Upper lobe of right lung (tissue), 1 donor: ENCODE measurements at regions not wholly inside any gene's neighbourhood (a gene's known extent, or its start where the extent isn't known, plus 50 kb on each side); places are given as distances from the start of the nearest gene placed in this dataset.

ENCODE experiments used
- ATAC-seq: fragments of 200-7000 bp; cut with Tn5 transposase; one replicate; pipeline ENCODE4 v1.9.1; 2020; ENCODE audit warnings: mild to moderate bottlenecking, moderate library complexity
- DNase-seq: peaks from one replicate; pipeline ENCODE4 v3.0.0-alpha.2; 2020
- H3K27ac ChIP-seq: fragments of 200-600 bp; one replicate; pipeline ENCODE4 v1.8.0; 2022
- H3K27me3 ChIP-seq: fragments of 200-600 bp; one replicate; pipeline ENCODE4 v1.8.0; 2022; ENCODE audit warnings: mild to moderate bottlenecking
- H3K36me3 ChIP-seq: fragments of 200-600 bp; one replicate; pipeline ENCODE4 v1.8.0; 2022
- H3K4me1 ChIP-seq: fragments of 200-600 bp; one replicate; pipeline ENCODE4 v1.8.0; 2022
- H3K4me3 ChIP-seq: fragments of 200-600 bp; one replicate; pipeline ENCODE4 v1.8.0; 2022; ENCODE audit warnings: mild to moderate bottlenecking
- H3K9me3 ChIP-seq: fragments of 200-600 bp; one replicate; pipeline ENCODE4 v1.8.0; 2022
- CTCF ChIP-seq: fragments of 200-600 bp; IDR thresholded peaks from one replicate; pipeline ENCODE4 v1.8.0; 2022; ENCODE audit warnings: antibody characterized with exemption
- intact Hi-C: fragments of 100-400 bp; cut with DNase I; formaldehyde crosslinking; loops from one replicate; pipeline ENCODE4 v1.11.0; 2022
- donor health status: DM: no; HTN: yes; CAD: no; lungs with severe emphysema.

DNA sequence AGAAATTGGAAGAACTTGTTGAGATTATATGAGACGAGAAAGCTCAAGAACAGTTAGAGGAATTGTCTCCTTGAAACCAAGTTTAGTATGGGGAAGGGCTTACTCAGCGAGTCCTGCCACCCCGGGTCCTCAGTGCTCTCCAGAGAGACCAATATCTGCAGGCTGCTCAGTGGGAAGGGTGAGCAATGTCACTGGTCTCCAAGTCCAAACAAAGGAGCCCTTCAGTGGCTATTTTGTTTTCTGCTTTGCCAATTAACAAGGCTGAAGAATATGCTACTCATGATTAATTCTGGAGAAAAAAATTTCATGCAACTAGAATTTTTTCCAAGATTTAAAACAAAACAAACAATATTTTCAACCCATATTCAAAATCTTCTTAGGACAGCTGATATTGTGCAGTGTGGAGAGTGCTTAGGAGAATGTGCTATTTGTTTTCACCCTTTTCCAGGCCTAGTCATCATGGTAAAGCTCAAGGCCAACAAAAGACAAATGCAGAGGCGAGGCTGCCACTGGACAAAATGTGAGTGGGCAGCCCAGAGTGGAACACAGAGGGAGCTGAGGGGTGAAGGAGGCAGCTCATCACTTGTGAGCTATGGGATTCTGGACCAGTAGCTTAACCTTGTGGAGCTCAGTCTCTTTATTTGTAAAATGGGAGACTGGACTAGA lies 83.8 kb upstream of the TMEM17 start:
- intact Hi-C loops = no loop called here

DNA sequence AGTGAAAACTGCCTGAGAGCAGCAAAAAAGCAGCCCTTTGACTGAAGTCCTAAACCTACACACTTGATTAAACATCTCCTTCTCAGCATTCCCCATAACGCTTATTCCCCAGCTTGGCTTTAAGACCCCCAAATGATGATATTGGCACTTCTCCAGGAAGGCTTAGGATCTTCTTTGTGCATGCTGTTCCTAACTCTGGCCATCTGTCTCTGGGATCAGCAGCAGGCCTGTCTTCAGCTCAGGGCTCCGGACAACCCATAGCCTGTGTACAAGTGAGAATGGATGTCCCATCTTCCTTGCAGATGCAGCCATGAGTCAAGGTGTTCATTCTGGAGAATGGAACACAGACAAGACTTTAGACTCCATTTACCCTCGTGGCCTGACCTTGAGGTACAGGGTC lies 81.6 kb upstream of the TMEM17 start:
- intact Hi-C loops = no loop called here
- ATAC-seq (no peak), DNase-seq (no peak)
- Histone ChIP-seq H3K36me3 (no peaks in the 10 kb centered on the region), H3K27me3 (no peaks in the 10 kb centered on the region), H3K9me3 (no peaks in the 10 kb centered on the region), H3K4me3 (no peak overlapping the region), H3K4me1 (no peaks in the 10 kb centered on the region), H3K27ac (no peak overlapping the region)
- no peak for TF ChIP-seq CTCF

More for the DNA sequence above, 83.8 kb upstream of the TMEM17 start:
- H3K4me1 ChIP-seq = no peaks in the 10 kb centered on the region
- DNase-seq (no peak), ATAC-seq (no peak)
- H3K36me3 ChIP-seq = no peaks in the 10 kb centered on the region
- no peaks in the 10 kb centered on the region for H3K27me3 ChIP-seq
- no peaks in the 10 kb centered on the region for H3K9me3 ChIP-seq
- no peak overlapping the region for H3K4me3 ChIP-seq
- TF ChIP-seq CTCF = no peak
- H3K27ac ChIP-seq = no peak overlapping the region

- Histone ChIP-seq H3K27ac (no peak overlapping the region), H3K36me3 (no peaks in the 10 kb centered on the region), H3K27me3 (no peaks in the 10 kb centered on the region), H3K4me1 (no peaks in the 10 kb centered on the region), H3K9me3 (no peaks in the 10 kb centered on the region), H3K4me3 (no peak overlapping the region)
- DNase-seq (no peak), ATAC-seq (no peak)
- intact Hi-C loops = no loop called here
- no peak for TF ChIP-seq CTCF
These were observed 81.0 kb upstream of the TMEM17 start for GRCh38 chr2:62586981-62587380.

DNA sequence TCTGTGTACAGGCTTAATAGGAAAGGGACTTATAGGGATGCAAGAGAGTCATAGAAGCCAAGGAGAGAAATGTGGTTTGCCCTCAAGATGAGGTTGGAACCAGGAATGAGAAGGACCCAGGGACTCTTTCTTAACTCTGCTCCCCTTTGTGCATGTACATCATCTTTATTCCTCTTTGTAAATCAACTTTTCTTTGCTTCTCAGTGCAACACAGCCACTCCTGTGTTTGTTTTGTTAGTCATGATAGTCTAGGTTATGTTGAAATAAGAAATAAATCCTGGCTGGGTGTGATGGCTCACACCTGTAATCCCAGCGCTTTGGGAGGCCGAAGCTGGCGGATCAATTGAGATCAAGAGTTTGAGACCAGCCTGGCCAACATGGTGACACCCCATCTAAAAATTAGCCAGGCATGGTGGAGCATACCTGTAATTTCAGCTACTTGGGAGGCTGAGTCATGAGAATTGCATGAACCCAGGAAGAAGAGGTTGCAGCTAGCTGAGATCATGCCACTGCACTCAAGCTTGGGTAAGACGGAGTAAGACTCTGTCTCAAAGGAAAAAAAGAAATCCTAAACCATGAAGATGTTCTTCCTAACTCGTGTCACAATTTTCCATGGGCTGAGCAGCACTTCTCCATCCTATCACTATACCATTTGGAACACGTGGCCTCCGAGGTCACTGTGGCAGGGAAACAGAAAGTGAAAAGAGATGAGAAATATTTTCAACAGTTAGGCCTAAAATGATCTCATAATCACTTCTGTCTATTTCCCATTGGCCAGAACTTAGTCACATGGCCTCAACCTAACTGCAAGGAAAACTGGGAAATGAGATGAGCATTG lies 73.0 kb upstream of the TMEM17 start:
- H3K27ac ChIP-seq = no peak overlapping the region
- intact Hi-C loops = no loop called here
- H3K27me3 ChIP-seq = no peaks in the 10 kb centered on the region
- no peaks in the 10 kb centered on the region for H3K9me3 ChIP-seq
- DNase-seq (no peak), ATAC-seq (no peak)
- no peaks in the 10 kb centered on the region for H3K4me1 ChIP-seq
- H3K4me3 ChIP-seq = no peak overlapping the region
- TF ChIP-seq CTCF = no peak
- H3K36me3 ChIP-seq = no peaks in the 10 kb centered on the region

DNA sequence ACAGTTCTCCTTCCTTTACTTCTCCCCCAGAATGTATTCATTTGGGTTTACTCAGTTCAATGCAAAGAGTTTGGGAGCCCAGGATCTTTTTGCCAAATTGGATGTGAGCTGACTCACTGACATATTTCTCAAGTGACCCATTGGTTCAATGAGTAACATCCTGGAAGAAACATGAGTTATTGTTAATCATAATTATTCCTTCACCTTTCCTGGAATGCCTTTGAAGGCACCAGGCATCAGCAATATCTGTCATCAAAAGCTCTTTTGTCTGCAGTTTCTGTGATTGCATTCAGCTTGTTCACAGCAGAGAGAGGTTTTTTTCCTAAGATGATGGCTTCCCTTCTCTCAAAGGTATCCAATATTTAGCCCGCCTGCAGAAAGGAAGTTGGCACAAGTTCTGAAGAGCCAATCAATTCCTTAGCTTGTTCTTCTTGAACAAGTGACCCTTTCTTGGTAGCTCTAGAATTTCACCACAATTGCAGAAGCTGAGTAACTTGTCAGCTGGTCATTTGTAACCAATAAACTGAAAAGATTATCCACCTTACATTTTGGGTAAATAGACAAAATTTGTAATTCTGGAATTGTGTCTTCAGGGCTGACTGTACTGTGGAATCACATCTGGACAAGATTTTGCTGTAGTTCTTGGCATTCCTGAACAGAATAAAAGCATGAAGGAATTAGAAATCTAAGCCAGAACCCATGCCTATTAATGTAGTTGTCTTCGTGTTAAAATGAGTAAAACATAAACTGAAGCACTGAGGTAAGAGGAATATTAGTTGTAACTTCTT lies 72.2 kb upstream of the TMEM17 start:
- intact Hi-C loops = no loop called here

More for the DNA sequence above, 72.2 kb upstream of the TMEM17 start:
- no peaks in the 10 kb centered on the region for H3K4me1 ChIP-seq
- H3K4me3 ChIP-seq = no peak overlapping the region
- no peaks in the 10 kb centered on the region for H3K9me3 ChIP-seq
- DNase-seq = no peak
- H3K27ac ChIP-seq = no peak overlapping the region
- no peaks in the 10 kb centered on the region for H3K27me3 ChIP-seq
- H3K36me3 ChIP-seq = no peaks in the 10 kb centered on the region
- ATAC-seq = no peak
- no peak for TF ChIP-seq CTCF
